B cell (primary cell): ENCODE measurements at regions not wholly inside any gene's neighbourhood (a gene's known extent, or its start where the extent isn't known, plus 50 kb on each side); places are given as distances from the start of the nearest gene placed in this dataset.

ENCODE experiments used
- CTCF ChIP-seq: fragments of 200-600 bp; IDR thresholded peaks from one replicate; pipeline ENCODE4 v1.8.0; 2022; ENCODE audit warnings: antibody characterized with exemption, mild to moderate bottlenecking
- EZH2 ChIP-seq: IDR thresholded peaks from 2 replicates; pipeline ENCODE4 v1.6.1; 2012; ENCODE audit warnings: borderline replicate concordance, low read depth, mild to moderate bottlenecking, moderate library complexity, low read length; ENCODE audit not compliant: insufficient read depth, poor library complexity, severe bottlenecking

- TF ChIP-seq CTCF (no peak), EZH2 (no peak)
Measured at GRCh38 chr4:28811025-28811424, 1909.1 kb upstream of the PCDH7 start.
